Activated CD8-positive, alpha-beta T cell treated with anti-CD3 and anti-CD28 coated beads for 36 hours (primary cell): ENCODE measurements at regions not wholly inside any gene's neighbourhood (a gene's known extent, or its start where the extent isn't known, plus 50 kb on each side); places are given as distances from the start of the nearest gene placed in this dataset.
A peak's percentile ranks its signal among the peaks of the same experiment; 100 is the strongest.

Source experiments
- ATAC-seq: fragments of 200-7000 bp; cut with Tn5 transposase; one replicate; pipeline ENCODE4 v1.10.0; 2021; ENCODE audit warnings: mild to moderate bottlenecking, moderate library complexity
- CTCF ChIA-PET: fragments of 350-600 bp; sonication (Branson Sonifier 250); formaldehyde crosslinking; loops from one replicate; lab custom pipeline; 2021; ENCODE audit warnings: antibody characterized with exemption; lab: Charles Lee
- POLR2A ChIA-PET: fragments of 350-600 bp; sonication (Branson Sonifier 250); formaldehyde crosslinking; loops from one replicate; lab custom pipeline; 2021; ENCODE audit warnings: antibody characterized with exemption; lab: Charles Lee
- DNase-seq: peaks from one replicate; pipeline ENCODE4 v3.0.0-alpha.2; 2020
- H3K27ac Mint-ChIP-seq: one replicate; pipeline ENCODE4 v1.8.0; 2021; ENCODE audit warnings: mild to moderate bottlenecking, mixed read lengths
- H3K27me3 Mint-ChIP-seq: one replicate; pipeline ENCODE4 v1.8.0; 2021; ENCODE audit warnings: mixed read lengths
- H3K36me3 Mint-ChIP-seq: one replicate; pipeline ENCODE4 v1.8.0; 2021; ENCODE audit warnings: low read depth, mixed read lengths
- H3K4me1 Mint-ChIP-seq: one replicate; pipeline ENCODE4 v1.8.0; 2021; ENCODE audit warnings: low read depth, mixed read lengths
- H3K4me3 Mint-ChIP-seq: one replicate; pipeline ENCODE4 v1.8.0; 2021; ENCODE audit warnings: mild to moderate bottlenecking, moderate library complexity, mixed read lengths
- H3K9me3 Mint-ChIP-seq: one replicate; pipeline ENCODE4 v1.8.0; 2021; ENCODE audit warnings: mixed read lengths
- CTCF ChIP-seq: fragments of 200-600 bp; IDR thresholded peaks from one replicate; pipeline ENCODE4 v1.8.0; 2022; ENCODE audit warnings: antibody characterized with exemption, mild to moderate bottlenecking
- intact Hi-C: fragments of 100-400 bp; cut with micrococcal nuclease; formaldehyde crosslinking; loops from one replicate; pipeline ENCODE4 v1.10.0; 2022

GRCh38 chr18:10230072-10230471 lies 224.4 kb upstream of the APCDD1 start:
- no peak for TF ChIP-seq CTCF
- DNase-seq (peak; percentile 27), ATAC-seq (peak; percentile 45)
- no peak overlapping the region for H3K4me3 Mint-ChIP-seq
- no peaks in the 10 kb centered on the region for H3K36me3 Mint-ChIP-seq
- no peaks in the 10 kb centered on the region for H3K27me3 Mint-ChIP-seq
- ChIA-PET CTCF (no interaction called here), POLR2A (no interaction called here)
- intact Hi-C loops, result no loop called here
- peaks cover 9% of the 10 kb centered on the region for H3K9me3 Mint-ChIP-seq
- no peak overlapping the region for H3K27ac Mint-ChIP-seq
- no peaks in the 10 kb centered on the region for H3K4me1 Mint-ChIP-seq

DNA sequence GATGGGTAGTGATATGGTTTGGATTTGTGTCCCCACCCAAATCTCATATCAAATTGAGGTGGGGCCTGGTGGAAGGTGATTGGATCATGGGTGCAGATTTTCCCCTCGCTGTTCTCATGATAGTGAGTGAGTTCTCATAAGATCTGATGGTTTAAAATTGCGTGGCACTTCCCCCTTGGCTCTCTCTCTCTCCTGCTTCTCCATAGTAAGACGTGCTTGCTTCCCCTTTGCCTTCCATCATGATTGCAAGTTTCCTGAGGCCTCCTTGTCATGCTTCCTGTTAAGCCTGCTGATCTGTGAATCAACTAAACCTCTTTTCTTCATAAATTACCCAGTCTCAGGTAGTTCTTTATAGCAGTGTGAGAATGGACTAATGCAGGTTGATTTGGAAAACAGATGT lies 223.2 kb upstream of the APCDD1 start:
- Mint-ChIP-seq H3K27ac (no peak overlapping the region), H3K4me3 (no peak overlapping the region), H3K27me3 (no peaks in the 10 kb centered on the region), H3K9me3 (no peaks in the 10 kb centered on the region), H3K4me1 (no peaks in the 10 kb centered on the region), H3K36me3 (no peaks in the 10 kb centered on the region)
- no peak for TF ChIP-seq CTCF
- ChIA-PET POLR2A (no interaction called here), CTCF (no interaction called here)
- DNase-seq, result no peak
- no peak for ATAC-seq
- intact Hi-C loops, result no loop called here

- ATAC-seq, result no peak
- intact Hi-C loops, result no loop called here
- Mint-ChIP-seq H3K9me3 (no peaks in the 10 kb centered on the region), H3K4me3 (no peak overlapping the region), H3K27me3 (no peaks in the 10 kb centered on the region), H3K4me1 (no peaks in the 10 kb centered on the region), H3K27ac (no peak overlapping the region), H3K36me3 (no peaks in the 10 kb centered on the region)
- POLR2A ChIA-PET, result no interaction called here
- CTCF ChIA-PET, result no interaction called here
- no peak for DNase-seq
- no peak for TF ChIP-seq CTCF
Observed at GRCh38 chr18:10232062-10232461, 222.4 kb upstream of the APCDD1 start.

DNA sequence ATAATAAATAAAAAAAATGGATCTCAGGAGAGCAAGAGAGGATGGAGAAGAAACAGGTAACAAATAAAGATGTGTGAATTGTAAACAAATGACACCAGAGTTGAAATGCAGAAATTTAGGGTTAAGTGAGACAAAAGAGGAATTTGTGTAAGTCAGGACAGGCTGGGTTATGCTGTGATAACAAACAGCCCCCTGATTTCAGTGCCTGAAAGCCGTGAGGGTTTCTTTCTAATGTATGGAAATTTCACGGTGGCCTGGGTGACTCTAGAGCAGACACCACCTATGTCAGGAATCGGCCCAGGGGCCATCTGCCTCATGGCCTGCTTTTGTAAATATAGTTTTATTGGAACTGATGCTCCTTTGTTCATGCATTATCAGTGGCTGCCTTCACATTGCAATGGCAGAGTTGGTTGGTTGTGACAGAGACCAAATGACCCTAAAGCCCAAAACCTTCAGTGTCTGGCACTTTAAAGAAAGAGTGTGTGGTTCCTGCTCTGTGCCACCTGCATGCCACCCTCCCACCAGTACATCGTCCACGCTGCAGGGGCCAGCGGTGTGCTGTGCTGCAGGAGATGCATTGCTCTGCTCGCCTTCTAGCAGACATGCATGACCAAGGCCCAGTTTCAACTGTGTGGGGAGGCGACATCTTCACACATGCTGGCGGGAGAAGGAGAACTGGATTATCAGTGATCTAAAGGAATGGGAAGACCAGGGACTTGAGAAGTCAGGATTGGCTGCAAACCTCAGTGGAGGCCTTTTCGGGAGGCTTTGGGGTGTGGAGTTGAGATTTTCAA lies 221.2 kb upstream of the APCDD1 start:
- H3K27me3 Mint-ChIP-seq, result no peaks in the 10 kb centered on the region
- H3K27ac Mint-ChIP-seq, result no peak overlapping the region

More for the DNA sequence above, 221.2 kb upstream of the APCDD1 start:
- Mint-ChIP-seq H3K4me1 (no peaks in the 10 kb centered on the region), H3K36me3 (no peaks in the 10 kb centered on the region), H3K9me3 (no peaks in the 10 kb centered on the region), H3K4me3 (no peak overlapping the region)
- ChIA-PET POLR2A (no interaction called here), CTCF (no interaction called here)
- ATAC-seq (no peak), DNase-seq (no peak)
- intact Hi-C loops, result no loop called here
- TF ChIP-seq CTCF, result no peak
